GM18909 (cell line): ENCODE measurements at regions not wholly inside any gene's neighbourhood (a gene's known extent, or its start where the extent isn't known, plus 50 kb on each side); places are given as distances from the start of the nearest gene placed in this dataset.

Experiments used
- ATAC-seq: cut with Tn5 transposase; IDR thresholded peaks from one replicate; pipeline ENCODE4 v1.9.1; 2021; ENCODE audit warnings: mild to moderate bottlenecking; ENCODE audit not compliant: unreplicated experiment, poor library complexity

- no peak for ATAC-seq
Measured at GRCh38 chr3:99248130-99248529, 346.6 kb upstream of the DCBLD2 start.

GRCh38 chr3:99246010-99246654, 344.6 kb upstream of the DCBLD2 start:
- ATAC-seq = no peak

GRCh38 chr3:99242271-99242670, 340.8 kb upstream of the DCBLD2 start:
- no peak for ATAC-seq

GRCh38 chr3:99240700-99241099, 339.2 kb upstream of the DCBLD2 start:
- ATAC-seq = no peak

GRCh38 chr3:99236576-99236975, 335.1 kb upstream of the DCBLD2 start:
- ATAC-seq = no peak

GRCh38 chr3:99232696-99233095, 331.2 kb upstream of the DCBLD2 start:
- ATAC-seq = no peak

- no peak for ATAC-seq
Measured at GRCh38 chr3:99218468-99218867, 317.0 kb upstream of the DCBLD2 start.

GRCh38 chr3:99212969-99213368, 311.5 kb upstream of the DCBLD2 start:
- no peak for ATAC-seq

GRCh38 chr3:99211309-99211708, 309.8 kb upstream of the DCBLD2 start:
- no peak for ATAC-seq

- ATAC-seq = no peak
Measured at GRCh38 chr3:99199021-99199420, 297.5 kb upstream of the DCBLD2 start.

- ATAC-seq = no peak
Measured at GRCh38 chr3:99191186-99191585, 289.7 kb upstream of the DCBLD2 start.

GRCh38 chr3:99188936-99189335, 287.4 kb upstream of the DCBLD2 start:
- ATAC-seq = no peak

- no peak for ATAC-seq
Measured at GRCh38 chr3:99186016-99186415, 284.5 kb upstream of the DCBLD2 start.

- no peak for ATAC-seq
Measured at GRCh38 chr3:99176169-99176964, 274.9 kb upstream of the DCBLD2 start.

GRCh38 chr3:99175276-99175812, 273.8 kb upstream of the DCBLD2 start:
- ATAC-seq = no peak

- peak; percentile 81 for ATAC-seq
Measured at GRCh38 chr3:99172736-99173657, 271.5 kb upstream of the DCBLD2 start.

- no peak for ATAC-seq
Measured at GRCh38 chr3:99171800-99172199, 270.3 kb upstream of the DCBLD2 start.

- no peak for ATAC-seq
Measured at GRCh38 chr3:99170867-99171517, 269.5 kb upstream of the DCBLD2 start.

- no peak for ATAC-seq
Measured at GRCh38 chr3:99167071-99167470, 265.6 kb upstream of the DCBLD2 start.

- ATAC-seq = no peak
Measured at GRCh38 chr3:99163314-99163713, 261.8 kb upstream of the DCBLD2 start.
